GM18870 (cell line): ENCODE measurements at regions not wholly inside any gene's neighbourhood (a gene's known extent, or its start where the extent isn't known, plus 50 kb on each side); places are given as distances from the start of the nearest gene placed in this dataset.
"Not testable (repeated sequence)": the region's sequence is repeated elsewhere in the genome, so short reads cannot be mapped to it uniquely, and the experiment has no call there.

Source experiments
- ATAC-seq: cut with Tn5 transposase; IDR thresholded peaks from one replicate; pipeline ENCODE4 v1.9.1; 2021; ENCODE audit warnings: moderate library complexity; ENCODE audit not compliant: unreplicated experiment

- ATAC-seq: no peak
These were observed 1493.9 kb downstream of the UQCRFS1 start for GRCh38 chr19:27719034-27719433.

- no peak for ATAC-seq
These were observed 1494.7 kb downstream of the UQCRFS1 start for GRCh38 chr19:27718234-27718633.

GRCh38 chr19:27717825-27718224, 1495.1 kb downstream of the UQCRFS1 start:
- no peak for ATAC-seq

- ATAC-seq: no peak
These were observed 1496.0 kb downstream of the UQCRFS1 start for GRCh38 chr19:27716922-27717321.

- no peak for ATAC-seq
These were observed 1498.1 kb downstream of the UQCRFS1 start for GRCh38 chr19:27714857-27715256.

- ATAC-seq: no peak
These were observed 1503.5 kb downstream of the UQCRFS1 start for GRCh38 chr19:27709496-27709895.

GRCh38 chr19:27708986-27709385, 1504.0 kb downstream of the UQCRFS1 start:
- not testable (repeated sequence) for ATAC-seq

- not testable (repeated sequence) for ATAC-seq
These were observed 1505.9 kb downstream of the UQCRFS1 start for GRCh38 chr19:27707026-27707425.

GRCh38 chr19:27705896-27706295, 1507.1 kb downstream of the UQCRFS1 start:
- ATAC-seq: no peak

GRCh38 chr19:27694361-27695055, 1518.4 kb downstream of the UQCRFS1 start:
- ATAC-seq: no peak

GRCh38 chr19:27691991-27692390, 1521.0 kb downstream of the UQCRFS1 start:
- no peak for ATAC-seq

GRCh38 chr19:27689734-27690241, 1523.2 kb downstream of the UQCRFS1 start:
- no peak for ATAC-seq

- ATAC-seq: no peak
These were observed 1528.7 kb downstream of the UQCRFS1 start for GRCh38 chr19:27684293-27684692.

GRCh38 chr19:27681972-27682371, 1531.0 kb downstream of the UQCRFS1 start:
- no peak for ATAC-seq

GRCh38 chr19:27679905-27680304, 1533.0 kb downstream of the UQCRFS1 start:
- no peak for ATAC-seq

GRCh38 chr19:27679399-27679798, 1533.6 kb downstream of the UQCRFS1 start:
- ATAC-seq: no peak

GRCh38 chr19:27676877-27677276, 1536.1 kb downstream of the UQCRFS1 start:
- no peak for ATAC-seq

GRCh38 chr19:27676334-27676733, 1536.6 kb downstream of the UQCRFS1 start:
- ATAC-seq: no peak

- no peak for ATAC-seq
These were observed 1537.2 kb downstream of the UQCRFS1 start for GRCh38 chr19:27675771-27676170.

- ATAC-seq: no peak
These were observed 1538.2 kb downstream of the UQCRFS1 start for GRCh38 chr19:27674701-27675100.

- ATAC-seq: no peak
These were observed 1539.0 kb downstream of the UQCRFS1 start for GRCh38 chr19:27673986-27674385.

- ATAC-seq: no peak
These were observed 1540.5 kb downstream of the UQCRFS1 start for GRCh38 chr19:27672309-27673047.
